ENCODE measurements at regions not wholly inside any gene's neighbourhood (a gene's known extent, or its start where the extent isn't known, plus 50 kb on each side); places are given as distances from the start of the nearest gene placed in this dataset.

DNA sequence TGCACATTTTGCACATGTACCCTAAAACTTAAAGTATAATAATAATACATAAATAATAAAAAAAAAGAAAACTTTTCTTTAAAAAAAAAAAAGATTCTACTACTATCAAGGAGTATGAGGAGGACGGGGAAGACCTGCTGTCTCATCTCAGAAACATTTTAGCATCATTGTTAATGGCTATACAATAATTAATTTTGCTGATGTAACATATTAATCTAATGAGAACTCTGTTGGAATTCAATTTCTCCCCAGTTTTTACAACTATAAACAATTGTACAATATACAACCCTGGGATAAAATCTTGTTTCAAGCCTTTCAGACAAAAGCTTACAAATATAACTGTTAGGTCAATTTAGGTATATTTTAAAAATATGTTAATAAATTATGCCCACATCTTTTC is 139.0 kb upstream of the GRIN3A start:
- no peak for TF ChIP-seq EZH2phosphoT487 (IDR thresholded peaks at IDR 0.05)
- TF ChIP-seq, protein P1, sequence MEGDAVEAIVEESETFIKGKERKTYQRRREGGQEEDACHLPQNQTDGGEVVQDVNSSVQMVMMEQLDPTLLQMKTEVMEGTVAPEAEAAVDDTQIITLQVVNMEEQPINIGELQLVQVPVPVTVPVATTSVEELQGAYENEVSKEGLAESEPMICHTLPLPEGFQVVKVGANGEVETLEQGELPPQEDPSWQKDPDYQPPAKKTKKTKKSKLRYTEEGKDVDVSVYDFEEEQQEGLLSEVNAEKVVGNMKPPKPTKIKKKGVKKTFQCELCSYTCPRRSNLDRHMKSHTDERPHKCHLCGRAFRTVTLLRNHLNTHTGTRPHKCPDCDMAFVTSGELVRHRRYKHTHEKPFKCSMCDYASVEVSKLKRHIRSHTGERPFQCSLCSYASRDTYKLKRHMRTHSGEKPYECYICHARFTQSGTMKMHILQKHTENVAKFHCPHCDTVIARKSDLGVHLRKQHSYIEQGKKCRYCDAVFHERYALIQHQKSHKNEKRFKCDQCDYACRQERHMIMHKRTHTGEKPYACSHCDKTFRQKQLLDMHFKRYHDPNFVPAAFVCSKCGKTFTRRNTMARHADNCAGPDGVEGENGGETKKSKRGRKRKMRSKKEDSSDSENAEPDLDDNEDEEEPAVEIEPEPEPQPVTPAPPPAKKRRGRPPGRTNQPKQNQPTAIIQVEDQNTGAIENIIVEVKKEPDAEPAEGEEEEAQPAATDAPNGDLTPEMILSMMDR (IDR thresholded peaks at IDR 0.05): no peak
- TF ChIP-seq EZH2 (IDR thresholded peaks at IDR 0.05): no peak

Data from neural progenitor cell (in vitro differentiated cells).